Ovary (tissue), 3 donors: ENCODE measurements at regions not wholly inside any gene's neighbourhood (a gene's known extent, or its start where the extent isn't known, plus 50 kb on each side); places are given as distances from the start of the nearest gene placed in this dataset.
"Not testable (repeated sequence)": the region's sequence is repeated elsewhere in the genome, so short reads cannot be mapped to it uniquely, and the experiment has no call there.

Experiments
- CTCF ChIP-seq, 3 donors: fragments of 450-650 bp in 2 of 3; fragments of 200-600 bp in 1 of 3; IDR thresholded peaks; one replicate each; pipeline versions ENCODE4 v1.5.1 to v1.8.0; 2016 to 2022; ENCODE audit warnings: antibody characterized with exemption in 3 of 3, mild to moderate bottlenecking in 1 of 3
- EP300 ChIP-seq: sonication (generic); formaldehyde crosslinking; IDR thresholded peaks from one replicate; pipeline ENCODE4 v1.6.1; 2017; ENCODE audit warnings: antibody characterized with exemption
- donor health status: DM: no; HTN: no; CAD: no.

DNA sequence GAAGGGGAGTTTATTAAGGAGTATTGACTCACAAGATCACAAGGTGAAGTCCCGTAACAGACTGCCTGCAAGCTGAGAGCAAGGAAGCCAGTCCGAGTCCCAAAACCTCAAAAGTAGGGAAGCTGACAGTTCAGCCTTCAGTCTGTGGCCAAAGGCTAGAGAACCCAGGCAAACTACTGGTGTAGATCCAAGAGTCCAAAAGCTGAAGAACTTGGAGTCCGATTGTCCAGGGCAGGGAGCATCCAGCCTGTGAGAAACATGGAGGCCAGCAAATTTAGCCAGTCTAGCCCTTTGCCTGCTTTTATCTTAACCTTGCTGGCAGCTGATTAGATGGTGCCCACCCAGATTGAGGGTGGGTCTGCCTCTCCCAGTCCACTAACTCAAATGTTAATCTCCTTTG is 621.9 kb upstream of the ITGA1 start:
- not testable (repeated sequence) for TF ChIP-seq EP300; CTCF (IDR thresholded peaks at IDR 0.05)
